ENCODE measurements at regions not wholly inside any gene's neighbourhood (a gene's known extent, or its start where the extent isn't known, plus 50 kb on each side); places are given as distances from the start of the nearest gene placed in this dataset.

DNA sequence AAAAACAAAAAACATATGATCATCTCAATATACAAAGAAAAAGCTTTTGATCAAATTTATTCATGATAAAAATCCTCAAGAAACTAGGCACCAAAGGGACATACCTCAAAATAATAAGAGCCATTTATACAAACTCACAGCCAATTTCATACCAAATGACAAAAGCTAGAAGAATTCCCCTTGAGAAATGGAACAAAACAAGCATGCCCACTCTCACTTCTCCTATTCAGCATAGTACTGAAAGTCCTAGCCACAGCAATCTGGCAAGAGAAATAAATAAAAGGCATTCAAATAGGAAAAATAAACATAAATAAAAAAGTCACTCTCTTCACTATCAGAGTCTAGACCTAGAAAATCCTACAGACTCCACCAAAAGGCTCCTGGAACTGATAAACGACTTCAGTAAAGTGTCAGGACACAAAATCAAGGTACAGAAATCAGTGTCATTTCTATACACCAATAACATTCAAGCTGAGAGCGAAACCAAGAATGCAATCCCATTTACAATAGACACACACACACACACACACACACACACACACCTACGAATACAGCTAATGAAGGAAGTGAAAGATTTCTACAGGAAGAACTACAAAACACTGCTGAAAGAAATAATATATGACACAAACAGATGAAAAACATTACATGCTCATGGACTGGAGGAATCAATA, 1486.2 kb upstream of the SEL1L start:
- H3K4me3 ChIP-seq (ENCODE audit: low read depth, low read length) = no peak overlapping the region
- no peak for DNase-seq (ENCODE audit: low read depth)
- TF ChIP-seq, protein P1, sequence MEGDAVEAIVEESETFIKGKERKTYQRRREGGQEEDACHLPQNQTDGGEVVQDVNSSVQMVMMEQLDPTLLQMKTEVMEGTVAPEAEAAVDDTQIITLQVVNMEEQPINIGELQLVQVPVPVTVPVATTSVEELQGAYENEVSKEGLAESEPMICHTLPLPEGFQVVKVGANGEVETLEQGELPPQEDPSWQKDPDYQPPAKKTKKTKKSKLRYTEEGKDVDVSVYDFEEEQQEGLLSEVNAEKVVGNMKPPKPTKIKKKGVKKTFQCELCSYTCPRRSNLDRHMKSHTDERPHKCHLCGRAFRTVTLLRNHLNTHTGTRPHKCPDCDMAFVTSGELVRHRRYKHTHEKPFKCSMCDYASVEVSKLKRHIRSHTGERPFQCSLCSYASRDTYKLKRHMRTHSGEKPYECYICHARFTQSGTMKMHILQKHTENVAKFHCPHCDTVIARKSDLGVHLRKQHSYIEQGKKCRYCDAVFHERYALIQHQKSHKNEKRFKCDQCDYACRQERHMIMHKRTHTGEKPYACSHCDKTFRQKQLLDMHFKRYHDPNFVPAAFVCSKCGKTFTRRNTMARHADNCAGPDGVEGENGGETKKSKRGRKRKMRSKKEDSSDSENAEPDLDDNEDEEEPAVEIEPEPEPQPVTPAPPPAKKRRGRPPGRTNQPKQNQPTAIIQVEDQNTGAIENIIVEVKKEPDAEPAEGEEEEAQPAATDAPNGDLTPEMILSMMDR (IDR thresholded peaks at IDR 0.05; ENCODE audit: low read depth, low read length) = no peak
- TF ChIP-seq MYC (IDR thresholded peaks at IDR 0.05; ENCODE audit: low read depth, low read length) (no peak), POLR2A (IDR thresholded peaks at IDR 0.05; ENCODE audit: extremely low read depth, insufficient read length) (no peak), MAX (IDR thresholded peaks at IDR 0.05; ENCODE audit: low read depth, low read length) (no peak)

- DNase-seq (ENCODE audit: low read depth) = no peak
- no peak overlapping the region for H3K4me3 ChIP-seq (ENCODE audit: low read depth, low read length)
- no peak for TF ChIP-seq MYC (IDR thresholded peaks at IDR 0.05; ENCODE audit: low read depth, low read length)
- TF ChIP-seq, protein P1 (IDR thresholded peaks at IDR 0.05; ENCODE audit: low read depth, low read length) = no peak
- no peak for TF ChIP-seq POLR2A (IDR thresholded peaks at IDR 0.05; ENCODE audit: extremely low read depth, insufficient read length)
- TF ChIP-seq MAX (IDR thresholded peaks at IDR 0.05; ENCODE audit: low read depth, low read length) = no peak
These were observed 1487.7 kb upstream of the SEL1L start for GRCh38 chr14:83021323-83021722.

- DNase-seq (ENCODE audit: low read depth) = no peak
- TF ChIP-seq, protein P1 (IDR thresholded peaks at IDR 0.05; ENCODE audit: low read depth, low read length) = no peak
- TF ChIP-seq POLR2A (IDR thresholded peaks at IDR 0.05; ENCODE audit: extremely low read depth, insufficient read length) (no peak), MAX (IDR thresholded peaks at IDR 0.05; ENCODE audit: low read depth, low read length) (no peak), MYC (IDR thresholded peaks at IDR 0.05; ENCODE audit: low read depth, low read length) (no peak)
- no peak overlapping the region for H3K4me3 ChIP-seq (ENCODE audit: low read depth, low read length)
These were observed 1489.7 kb upstream of the SEL1L start for GRCh38 chr14:83023369-83023768.

DNA sequence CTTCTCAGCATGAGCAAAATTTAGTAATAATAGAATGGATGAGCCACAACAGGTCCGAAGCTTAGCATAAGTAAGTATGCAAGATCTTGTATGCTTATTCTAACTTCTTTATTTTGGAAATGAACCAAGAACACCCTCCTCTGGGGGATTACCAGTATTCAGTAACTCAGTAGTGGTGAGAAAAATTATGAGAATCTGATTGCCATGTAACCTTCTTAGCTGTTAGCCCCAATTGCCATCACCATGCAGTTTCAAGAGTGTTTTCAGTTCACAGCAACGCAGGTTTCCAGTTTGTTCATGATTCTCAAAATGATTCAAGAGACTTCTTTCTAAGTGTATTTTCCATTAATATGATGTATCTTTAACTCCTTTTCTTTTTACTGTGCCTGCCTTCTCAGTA, 1507.6 kb upstream of the SEL1L start:
- no peak overlapping the region for H3K4me3 ChIP-seq (ENCODE audit: low read depth, low read length)
- no peak for DNase-seq (ENCODE audit: low read depth)
- TF ChIP-seq MYC (IDR thresholded peaks at IDR 0.05; ENCODE audit: low read depth, low read length) = no peak
- TF ChIP-seq MAX (IDR thresholded peaks at IDR 0.05; ENCODE audit: low read depth, low read length) = no peak

- H3K4me3 ChIP-seq (ENCODE audit: low read depth, low read length) = no peak overlapping the region
- no peak for DNase-seq (ENCODE audit: low read depth)
- TF ChIP-seq, protein P1 (IDR thresholded peaks at IDR 0.05; ENCODE audit: low read depth, low read length) = no peak
- TF ChIP-seq POLR2A (IDR thresholded peaks at IDR 0.05; ENCODE audit: extremely low read depth, insufficient read length) (no peak), MAX (IDR thresholded peaks at IDR 0.05; ENCODE audit: low read depth, low read length) (no peak), MYC (IDR thresholded peaks at IDR 0.05; ENCODE audit: low read depth, low read length) (no peak)
These were observed 1509.2 kb upstream of the SEL1L start for GRCh38 chr14:83042858-83043257.

- TF ChIP-seq POLR2A (IDR thresholded peaks at IDR 0.05; ENCODE audit: extremely low read depth, insufficient read length) (no peak), MAX (IDR thresholded peaks at IDR 0.05; ENCODE audit: low read depth, low read length) (no peak), MYC (IDR thresholded peaks at IDR 0.05; ENCODE audit: low read depth, low read length) (no peak)
- TF ChIP-seq, protein P1 (IDR thresholded peaks at IDR 0.05; ENCODE audit: low read depth, low read length) = no peak
- H3K4me3 ChIP-seq (ENCODE audit: low read depth, low read length) = no peak overlapping the region
- DNase-seq (ENCODE audit: low read depth) = no peak
These were observed 1510.3 kb upstream of the SEL1L start for GRCh38 chr14:83044001-83044400.

Measured in NB4 (cell line).